HG02588 (cell line): ENCODE measurements at regions not wholly inside any gene's neighbourhood (a gene's known extent, or its start where the extent isn't known, plus 50 kb on each side); places are given as distances from the start of the nearest gene placed in this dataset.
"Not testable (repeated sequence)": the region's sequence is repeated elsewhere in the genome, so short reads cannot be mapped to it uniquely, and the experiment has no call there.

Source experiments
- ATAC-seq: cut with Tn5 transposase; IDR thresholded peaks from one replicate; pipeline ENCODE4 v1.9.1; 2021; ENCODE audit warnings: mild to moderate bottlenecking, moderate library complexity; ENCODE audit not compliant: unreplicated experiment

DNA sequence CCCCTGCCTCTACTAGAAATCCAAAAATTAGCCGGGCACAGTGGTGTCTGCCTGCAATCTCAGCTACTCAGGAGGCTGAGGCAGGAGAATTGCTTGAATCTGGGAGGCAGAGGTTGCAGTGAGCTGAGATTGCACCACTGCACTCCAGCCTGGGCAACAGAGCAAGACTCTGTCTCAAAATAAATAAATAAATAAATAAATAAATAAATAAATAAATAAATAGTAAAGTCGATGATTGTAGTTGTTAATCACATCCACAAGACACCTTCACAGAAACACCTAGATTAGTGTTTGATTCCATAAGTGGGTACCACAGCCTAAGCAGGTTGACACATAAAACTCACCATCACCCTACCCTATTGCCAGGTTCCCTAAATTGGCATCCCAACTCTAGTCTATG lies 1199.0 kb downstream of the TYW1 start:
- not testable (repeated sequence) for ATAC-seq

DNA sequence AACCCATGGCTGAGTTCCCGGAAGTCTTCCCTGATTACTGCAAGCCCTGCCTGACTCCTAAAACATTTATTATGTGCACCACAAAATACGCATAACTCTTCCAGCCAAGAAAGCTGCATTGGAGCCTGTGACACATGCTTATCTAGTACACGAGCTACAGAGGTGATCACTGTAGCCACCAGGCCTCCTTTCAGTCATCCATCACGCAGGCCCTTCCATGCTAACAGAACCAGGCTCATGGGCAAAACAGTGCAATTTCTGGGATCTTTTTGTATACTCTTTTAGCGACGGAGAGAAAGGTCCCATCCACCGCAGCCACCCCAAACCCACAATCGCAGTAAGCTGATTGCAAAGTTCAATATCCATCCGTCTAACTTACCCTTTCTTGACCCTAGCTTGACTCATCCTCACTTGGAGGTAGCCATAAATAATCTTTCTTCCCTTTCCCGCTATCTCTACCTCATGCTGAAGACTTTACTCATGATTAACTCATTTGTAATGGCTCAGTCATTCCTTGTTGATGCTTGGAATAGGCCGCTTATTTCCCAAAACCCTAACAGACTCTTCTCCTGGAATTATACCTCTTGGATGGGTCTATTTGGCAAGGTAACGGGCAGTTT lies 1203.5 kb downstream of the TYW1 start:
- no peak for ATAC-seq

DNA sequence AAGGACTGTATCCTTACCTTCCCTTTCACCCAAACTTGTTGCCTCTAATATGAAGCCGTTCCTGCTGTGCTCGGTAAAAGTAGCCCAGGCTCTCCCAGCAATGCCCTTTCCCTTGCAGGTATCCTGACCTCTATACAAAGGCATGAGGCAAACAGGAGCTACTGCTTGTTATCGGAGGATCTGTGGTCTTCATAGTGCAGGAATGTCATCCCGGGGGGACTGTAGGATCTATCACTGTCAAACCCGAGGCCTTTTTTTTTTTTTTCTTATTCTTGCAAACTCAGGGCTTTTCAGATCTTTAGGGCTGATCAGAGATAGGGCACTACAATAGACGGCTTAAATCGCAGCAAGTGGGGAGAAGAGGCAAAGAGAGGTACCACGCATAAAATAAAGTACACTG lies 1206.6 kb downstream of the TYW1 start:
- no peak for ATAC-seq

DNA sequence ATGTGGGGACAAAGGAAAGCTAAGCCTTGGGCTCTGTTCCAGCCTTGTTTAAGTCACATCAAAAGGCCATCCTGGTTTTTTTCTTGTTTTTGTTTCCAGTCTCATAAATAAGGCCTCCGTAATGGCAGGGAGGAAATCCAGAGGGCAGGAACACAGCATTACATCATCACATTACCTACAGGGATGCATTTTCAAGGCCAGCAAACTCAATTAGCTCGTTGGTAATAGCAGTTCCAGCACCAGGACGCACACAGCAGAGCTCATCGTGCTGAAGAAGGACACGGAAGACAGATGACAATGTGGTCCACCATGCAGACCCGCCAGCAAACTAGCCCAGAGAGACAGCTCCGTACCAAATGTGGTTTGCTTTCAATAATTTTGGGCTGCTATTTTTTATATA lies 1209.2 kb downstream of the TYW1 start:
- ATAC-seq, result no peak

DNA sequence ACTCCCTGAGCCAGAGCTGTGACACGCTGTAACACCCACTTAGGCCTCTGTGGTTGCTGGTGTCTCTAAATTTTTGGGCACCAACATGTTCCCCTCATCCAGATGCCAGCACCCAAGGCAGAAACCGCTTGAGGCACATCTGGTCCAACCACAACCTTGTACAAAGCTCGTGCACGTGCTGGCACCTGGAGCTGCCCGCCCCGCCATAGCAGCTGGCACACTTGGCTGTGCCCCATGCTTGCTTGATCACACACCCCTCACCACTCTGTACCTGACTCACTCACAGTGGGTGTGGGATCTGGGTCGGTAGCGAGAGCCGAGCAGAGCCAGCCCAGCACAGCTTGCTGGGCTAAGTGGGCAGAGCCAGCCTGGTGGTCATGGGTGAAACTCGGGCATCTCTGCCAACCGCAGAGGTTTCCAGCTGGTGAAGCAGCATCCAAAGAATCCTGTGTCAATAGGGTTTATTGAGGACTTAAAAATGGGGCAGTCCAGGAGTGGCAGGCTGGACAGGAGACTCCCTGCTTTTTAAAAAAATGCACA lies 1210.4 kb downstream of the TYW1 start:
- no peak for ATAC-seq

DNA sequence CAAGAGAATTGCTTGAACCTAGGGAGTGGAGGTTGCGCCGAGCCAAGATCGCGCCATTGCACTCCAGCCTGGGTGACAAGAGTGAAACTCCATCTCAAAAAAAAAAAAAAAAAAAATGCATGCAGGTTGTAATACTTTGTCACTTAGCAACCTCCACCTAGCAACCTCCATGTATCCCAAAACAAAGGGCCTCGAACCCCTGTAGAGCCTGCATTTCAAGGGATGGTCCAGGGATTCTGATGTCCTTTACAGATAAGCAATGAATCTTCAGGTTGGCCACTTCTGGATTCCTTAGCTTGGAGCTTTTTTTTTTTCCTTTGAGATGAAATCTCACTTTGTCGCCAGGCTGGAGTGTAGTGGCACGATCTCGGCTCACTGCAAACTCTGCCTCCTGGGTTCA lies 1211.0 kb downstream of the TYW1 start:
- ATAC-seq, result no peak

DNA sequence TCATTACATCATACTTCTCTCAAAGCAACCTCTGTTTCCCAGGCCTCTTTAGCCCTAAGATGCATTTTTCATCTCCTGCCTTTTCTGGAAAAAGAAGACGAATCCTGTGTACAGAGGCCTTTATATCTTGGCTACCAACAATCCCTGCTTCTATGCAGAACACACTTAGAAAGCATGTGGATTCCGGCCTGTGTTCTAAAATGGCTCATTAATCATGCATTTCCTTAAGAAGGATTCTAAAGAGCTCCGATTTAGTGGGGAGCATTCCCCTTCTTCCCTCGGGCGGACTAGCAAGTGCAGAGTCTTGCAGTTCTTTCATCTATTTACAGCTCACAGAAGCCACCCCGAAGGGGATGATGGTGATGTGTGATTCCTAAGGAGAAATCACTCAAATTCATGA lies 1212.9 kb downstream of the TYW1 start:
- ATAC-seq, result no peak

DNA sequence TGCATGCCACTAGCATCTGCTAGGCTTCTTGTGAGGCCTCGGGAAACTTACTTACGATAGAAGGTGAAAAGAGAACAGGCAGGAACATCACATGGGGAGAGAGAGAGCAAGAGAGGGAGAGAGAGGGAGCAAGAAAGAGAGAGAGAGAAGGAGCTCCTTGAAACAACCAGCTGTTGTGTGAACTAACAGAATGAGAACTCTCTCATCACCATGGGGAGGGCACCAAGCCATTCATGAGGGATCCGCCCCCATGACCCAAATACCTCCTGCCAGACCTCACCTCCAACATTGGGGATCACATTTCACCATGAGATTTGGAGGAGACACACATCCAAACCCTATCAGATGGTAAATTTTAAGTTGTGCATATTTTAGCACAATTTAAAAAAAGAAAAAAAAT lies 1217.2 kb downstream of the TYW1 start:
- no peak for ATAC-seq

DNA sequence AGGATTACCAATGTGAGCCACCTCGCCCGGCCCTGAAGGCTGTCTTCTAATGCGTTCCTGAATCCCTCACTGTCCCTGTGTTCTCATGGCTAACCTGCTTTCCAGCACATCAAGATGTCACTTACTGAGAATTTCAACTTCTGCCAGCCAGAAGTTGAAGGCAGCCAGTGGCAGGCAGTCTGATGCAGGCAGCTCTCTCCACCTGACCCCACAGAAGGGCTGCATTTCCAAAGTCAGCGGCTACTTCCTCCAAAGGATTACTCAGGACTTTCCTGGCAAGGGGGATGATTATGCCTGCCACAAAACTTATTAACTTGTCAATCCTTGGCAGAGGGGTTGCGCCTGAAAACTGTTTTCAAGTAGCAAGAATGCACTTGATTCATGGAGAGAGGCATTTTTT lies 1219.4 kb downstream of the TYW1 start:
- no peak for ATAC-seq

DNA sequence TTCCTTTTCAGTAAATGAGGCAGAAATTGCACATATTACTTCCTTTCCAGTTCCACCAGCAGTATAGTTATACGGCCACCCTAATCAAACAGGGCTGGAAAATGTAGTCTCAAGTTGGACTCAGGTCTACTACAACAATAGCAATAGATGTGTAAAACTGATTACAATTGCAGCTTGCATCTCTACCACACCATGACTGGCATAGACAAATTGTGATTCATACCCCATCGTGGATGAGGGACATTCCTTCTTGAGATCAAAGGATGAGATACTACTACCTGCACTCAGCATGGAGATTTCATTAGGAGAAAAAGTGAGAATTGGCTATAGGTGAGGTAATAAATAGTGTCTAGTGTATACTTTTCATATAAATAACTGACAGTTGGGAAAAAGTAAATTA lies 1220.8 kb downstream of the TYW1 start:
- no peak for ATAC-seq

DNA sequence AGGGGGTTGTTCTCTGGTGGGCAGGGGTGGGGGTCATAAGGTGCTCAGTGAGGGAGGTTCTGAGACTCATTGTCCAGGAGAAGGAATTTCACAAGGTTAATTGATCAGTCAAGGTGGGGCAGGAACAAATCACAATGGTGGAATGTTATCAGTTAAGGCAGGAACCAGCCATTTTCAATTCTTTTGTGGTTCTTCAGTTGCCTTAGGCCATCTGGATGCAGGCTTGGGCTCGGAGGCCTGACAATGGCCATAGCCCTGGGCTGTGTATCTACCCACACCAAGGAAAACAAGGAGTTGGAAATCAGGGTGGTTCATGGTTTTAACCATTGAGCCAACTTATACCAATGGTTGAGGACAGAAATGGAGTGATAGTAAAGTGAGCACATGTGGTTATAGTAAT lies 1221.8 kb downstream of the TYW1 start:
- ATAC-seq, result no peak

DNA sequence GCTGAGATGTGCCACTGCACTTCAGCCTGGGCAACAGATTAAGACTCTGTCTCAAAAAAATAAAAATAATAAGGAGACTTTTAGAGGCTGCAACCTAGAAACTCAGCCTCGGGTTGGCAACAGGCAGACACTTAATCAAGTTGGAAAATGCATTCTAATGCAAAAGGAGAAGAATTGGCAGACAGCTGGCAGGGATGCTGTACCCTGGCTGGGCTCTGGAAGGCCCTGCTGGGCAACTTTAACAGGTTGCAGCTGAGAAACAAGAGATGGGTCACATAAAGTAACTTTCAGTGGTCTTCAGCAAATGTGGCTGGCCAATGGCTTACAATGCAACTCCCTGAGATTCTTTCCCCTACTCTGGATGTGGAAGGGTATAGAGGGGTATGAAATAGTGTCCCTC lies 1225.7 kb downstream of the TYW1 start:
- no peak for ATAC-seq

DNA sequence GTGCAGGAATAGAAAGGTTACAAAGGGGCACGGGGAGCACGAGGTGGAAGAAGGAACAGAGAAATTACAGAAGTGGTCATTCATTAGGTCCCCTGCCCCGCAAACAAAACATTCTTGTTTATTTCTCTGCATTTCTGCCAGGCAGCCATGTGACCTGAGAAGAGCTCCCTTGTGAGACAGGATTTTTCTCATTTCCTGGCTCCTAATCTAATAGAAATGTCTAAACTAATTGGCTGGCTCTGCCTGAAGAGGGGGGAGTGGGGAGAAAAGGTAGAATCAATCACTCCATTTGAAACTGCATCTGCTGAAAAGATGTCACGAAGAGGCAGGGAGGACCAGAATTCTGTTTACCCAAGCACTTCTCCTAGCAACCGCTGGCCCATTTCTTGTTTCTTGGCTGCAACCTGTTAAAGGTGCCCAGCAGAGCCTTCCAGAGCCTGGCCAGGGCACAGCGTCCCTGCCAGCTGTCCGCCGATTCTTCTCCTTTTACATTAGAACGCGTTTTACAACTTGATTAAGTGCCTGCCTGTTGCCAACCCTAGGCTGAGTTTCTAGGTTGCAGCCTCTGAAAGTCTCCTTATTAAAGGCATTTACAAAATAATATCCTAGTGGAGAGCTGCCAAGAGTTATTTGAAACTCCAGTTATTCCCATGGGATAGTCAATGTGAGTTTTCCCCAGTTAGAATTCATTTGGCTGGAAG lies 1227.6 kb downstream of the TYW1 start:
- ATAC-seq, result no peak

DNA sequence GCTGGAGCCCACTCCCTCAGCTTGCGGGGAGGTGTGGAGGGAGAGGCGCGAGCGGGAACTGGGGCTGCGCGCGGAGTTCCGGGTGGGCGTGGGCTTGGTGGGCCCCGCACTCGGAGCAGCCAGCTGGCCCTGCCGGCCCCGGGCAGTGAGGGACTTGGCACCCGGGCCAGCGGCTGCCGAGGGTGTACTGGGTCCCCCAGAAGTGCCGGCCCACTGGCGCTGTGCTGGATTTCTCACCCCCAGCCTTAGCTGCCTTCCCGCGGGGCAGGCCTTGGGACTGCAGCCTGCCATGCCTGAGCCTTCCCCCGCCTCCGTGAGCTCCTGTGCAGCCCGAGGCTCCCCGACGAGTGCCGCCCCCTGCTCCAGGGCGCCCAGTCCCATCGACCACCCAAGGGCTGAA lies 1234.4 kb downstream of the TYW1 start:
- not testable (repeated sequence) for ATAC-seq

DNA sequence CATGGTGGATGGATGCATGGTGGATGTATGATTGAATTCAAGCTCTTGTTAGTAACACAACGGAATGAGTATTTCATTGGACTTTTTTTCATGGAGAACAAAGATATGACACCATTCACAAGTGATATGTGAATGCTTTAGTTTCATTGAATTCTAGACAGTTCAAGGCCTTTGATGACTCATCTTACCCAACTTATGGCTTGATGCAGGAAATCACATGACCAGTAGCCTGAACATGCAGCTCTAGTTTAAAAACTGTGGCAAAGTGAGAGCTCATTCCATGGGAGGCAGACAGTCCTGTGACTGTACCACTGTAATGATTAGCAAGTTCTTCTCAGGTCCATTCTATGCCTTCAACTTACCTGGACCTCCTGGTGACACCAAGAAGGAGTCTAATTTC lies 1239.3 kb downstream of the TYW1 start:
- ATAC-seq, result no peak

DNA sequence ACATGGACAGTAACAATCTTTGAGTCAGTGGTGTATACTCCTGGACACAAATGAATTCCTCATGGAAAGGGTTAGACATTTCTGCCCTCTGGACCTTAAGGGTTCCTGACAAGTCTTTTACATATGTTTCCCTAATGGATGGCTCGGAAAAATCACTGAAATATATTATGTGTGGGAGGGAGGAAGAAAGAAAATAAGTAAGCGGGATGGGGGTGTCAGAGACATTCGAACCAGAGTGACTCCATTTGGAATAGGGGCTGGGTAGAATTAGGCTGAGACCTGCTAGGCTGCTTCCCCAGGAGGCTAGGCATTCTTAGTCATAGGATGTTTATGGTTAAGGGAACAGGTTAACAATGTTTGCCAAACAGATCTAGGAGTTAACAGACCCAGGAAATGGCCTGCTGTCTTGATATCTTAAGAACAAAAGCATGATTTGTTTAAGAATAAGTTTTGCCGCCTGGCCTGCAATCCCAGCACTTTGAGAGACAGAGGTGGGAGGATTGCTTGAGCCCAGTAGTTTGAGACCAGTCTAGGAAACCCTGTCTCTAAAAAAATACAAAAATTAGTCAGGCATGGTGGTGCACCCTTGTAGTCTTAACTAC lies 1241.7 kb downstream of the TYW1 start:
- ATAC-seq, result no peak

DNA sequence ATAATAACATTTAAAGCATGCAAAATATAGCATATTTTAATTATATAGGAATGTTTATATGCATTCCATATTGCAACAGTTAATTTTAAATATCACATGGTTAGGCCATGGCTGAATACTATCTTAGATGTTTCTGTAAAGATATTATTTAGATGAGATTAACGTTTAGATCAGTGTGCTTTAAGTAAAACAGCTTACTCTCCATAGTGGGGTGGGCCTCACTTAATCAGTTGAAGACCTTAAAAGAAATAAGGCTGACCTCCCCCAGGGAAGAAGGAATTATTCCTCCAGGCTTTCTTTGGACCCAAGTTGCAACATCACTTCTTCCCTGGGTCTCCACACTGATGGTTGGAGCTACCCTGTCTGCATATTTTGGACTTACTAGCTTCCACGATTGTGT lies 1246.5 kb downstream of the TYW1 start:
- no peak for ATAC-seq

DNA sequence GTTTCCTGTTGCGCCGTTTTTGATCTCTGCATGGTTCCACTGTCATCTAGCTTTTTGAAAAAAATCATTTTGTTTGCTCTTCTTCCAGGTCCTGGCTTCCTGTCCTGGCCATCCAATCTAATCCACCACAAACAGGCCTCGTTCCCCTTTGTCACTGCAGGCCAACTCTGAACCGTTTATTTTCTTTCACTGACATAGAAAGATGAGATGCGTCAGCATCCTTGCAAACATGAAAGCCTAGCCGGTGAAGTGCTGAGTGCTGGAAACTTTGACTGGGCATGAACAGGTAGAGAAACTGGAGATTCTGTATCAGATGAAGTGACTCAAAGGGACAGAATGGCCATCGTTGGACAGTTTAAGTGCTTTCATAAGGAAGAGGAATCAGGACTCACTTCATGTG lies 1247.8 kb downstream of the TYW1 start:
- ATAC-seq, result no peak

DNA sequence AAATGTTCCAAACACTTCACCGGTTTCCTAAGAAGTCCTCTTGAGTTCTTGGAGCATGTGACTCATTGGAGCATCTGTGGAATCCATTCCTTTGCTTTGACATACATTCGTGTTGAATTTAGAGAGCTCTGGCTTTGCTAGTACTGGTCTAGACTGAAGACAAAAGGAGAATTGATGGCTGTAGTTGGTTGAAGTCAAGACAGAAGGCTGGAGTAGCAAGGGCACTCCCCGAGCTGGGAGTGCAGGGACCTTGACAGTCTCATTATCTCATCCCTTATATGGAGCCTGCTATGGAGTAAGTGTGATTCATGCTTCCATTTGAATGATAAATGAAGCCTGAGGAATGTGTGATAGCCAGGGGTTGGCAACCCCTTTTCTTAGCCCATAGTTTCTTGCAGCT lies 1249.1 kb downstream of the TYW1 start:
- ATAC-seq, result no peak

DNA sequence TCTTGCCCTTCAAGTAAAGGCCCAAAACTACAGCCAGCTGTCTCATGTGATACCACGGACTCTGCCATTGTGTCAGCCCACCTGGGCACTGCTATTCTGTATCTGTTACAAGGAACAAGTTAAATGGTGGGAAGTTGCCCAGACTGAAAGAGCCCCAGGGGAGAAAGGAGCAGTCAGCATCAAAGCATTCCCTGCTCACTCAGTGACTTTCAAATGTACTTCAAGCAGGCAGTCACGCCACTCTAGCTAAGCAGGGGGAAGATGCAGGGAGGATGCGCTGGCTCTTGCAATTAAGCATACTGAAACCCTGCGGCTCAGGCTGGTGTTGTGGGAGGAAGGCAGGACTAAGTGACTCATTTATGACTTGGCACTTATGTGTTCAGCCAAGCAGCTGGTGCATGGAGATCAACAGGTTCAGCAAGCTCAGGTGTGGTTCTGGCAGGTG lies 1249.6 kb downstream of the TYW1 start:
- no peak for ATAC-seq

DNA sequence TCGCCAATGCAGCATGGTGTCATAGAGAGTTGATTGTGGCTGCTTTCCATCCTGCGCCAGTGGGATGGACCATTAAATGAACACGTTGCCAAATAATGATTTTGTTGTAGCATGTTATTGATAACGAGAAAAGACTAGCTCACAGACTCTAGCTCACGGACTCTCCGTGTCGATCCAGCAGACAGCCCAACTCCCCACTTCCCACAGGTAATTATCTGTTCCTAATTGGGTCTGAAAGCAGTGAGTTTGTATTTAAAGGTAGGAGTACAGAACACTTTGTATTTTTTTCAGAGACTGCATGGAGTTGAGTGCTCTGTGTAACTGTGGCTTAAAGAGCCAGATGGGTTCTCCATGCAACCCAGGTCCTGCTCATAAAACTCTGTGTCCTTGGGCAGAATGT lies 1250.5 kb downstream of the TYW1 start:
- ATAC-seq, result no peak

DNA sequence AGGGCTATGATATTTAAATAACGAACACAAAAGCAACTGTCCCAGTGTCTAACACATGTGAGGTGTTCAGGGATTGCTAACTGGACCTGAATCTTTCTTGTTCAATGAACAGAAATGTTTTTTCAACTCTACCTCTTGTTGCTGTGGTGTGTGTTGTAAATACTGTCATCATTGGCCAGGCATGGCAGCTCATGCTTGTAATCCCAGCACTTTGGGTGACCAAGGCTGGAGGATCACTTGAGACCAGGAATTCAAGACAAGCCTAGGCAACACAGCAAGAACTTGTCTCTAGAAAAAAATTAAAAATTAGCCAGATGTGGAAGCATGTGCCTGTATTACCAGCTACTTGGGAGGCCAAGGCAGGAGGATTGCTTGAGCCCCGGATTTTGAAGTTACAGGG lies 1250.9 kb downstream of the TYW1 start:
- ATAC-seq, result no peak
